ENCODE measurements at regions not wholly inside any gene's neighbourhood (a gene's known extent, or its start where the extent isn't known, plus 50 kb on each side); places are given as distances from the start of the nearest gene placed in this dataset.

- Histone ChIP-seq H3K4ac (ENCODE audit: low read depth, low read length) (no peak overlapping the region), H3K9ac (ENCODE audit: low read length) (no peak overlapping the region), H4K5ac (ENCODE audit: low read length) (no peak overlapping the region), H3K27me3 (ENCODE audit: insufficient read depth, low read length, poor library complexity) (no peaks in the 10 kb centered on the region), H3K23ac (ENCODE audit: low read length) (no peak overlapping the region), H3K79me2 (ENCODE audit: control insufficient read depth, insufficient read depth, low read length) (no peaks in the 10 kb centered on the region), H3K79me1 (ENCODE audit: low read length) (no peaks in the 10 kb centered on the region), H3K4me3 (ENCODE audit: low read length) (no peak overlapping the region), H3K18ac (ENCODE audit: low read length) (no peak overlapping the region), H2AK5ac (ENCODE audit: low read length) (no peak overlapping the region), H3K4me1 (ENCODE audit: control insufficient read depth, low read depth, low read length) (no peaks in the 10 kb centered on the region), H3K27ac (ENCODE audit: low read depth, low read length) (no peak overlapping the region), H2BK120ac (ENCODE audit: low read depth, low read length) (no peak overlapping the region), H3K36me3 (ENCODE audit: control insufficient read depth, insufficient read depth, low read length) (no peaks in the 10 kb centered on the region), H2BK15ac (replicated peaks; ENCODE audit: low read depth) (no peak overlapping the region), H3K4me2 (ENCODE audit: low read length) (no peak overlapping the region), H2BK5ac (ENCODE audit: low read length) (no peak overlapping the region), H4K8ac (ENCODE audit: low read depth, low read length) (no peak overlapping the region), H3K56ac (ENCODE audit: low read length) (no peak overlapping the region)
- no peak for DNase-seq
- no CpG with 5 or more reads among the region's 2 CpGs for WGBS (ENCODE audit: extremely low coverage, insufficient coverage, low lambda C conversion rate)
These were observed 817.8 kb downstream of the TUSC7 start for GRCh38 chr3:117527346-117527745.

GRCh38 chr3:117528688-117529087 is 819.1 kb downstream of the TUSC7 start:
- Histone ChIP-seq H3K79me2 (ENCODE audit: control insufficient read depth, insufficient read depth, low read length) (no peaks in the 10 kb centered on the region), H3K18ac (ENCODE audit: low read length) (no peak overlapping the region)
- no CpG with 5 or more reads among the region's 1 CpG for WGBS (ENCODE audit: extremely low coverage, insufficient coverage, low lambda C conversion rate)

DNA sequence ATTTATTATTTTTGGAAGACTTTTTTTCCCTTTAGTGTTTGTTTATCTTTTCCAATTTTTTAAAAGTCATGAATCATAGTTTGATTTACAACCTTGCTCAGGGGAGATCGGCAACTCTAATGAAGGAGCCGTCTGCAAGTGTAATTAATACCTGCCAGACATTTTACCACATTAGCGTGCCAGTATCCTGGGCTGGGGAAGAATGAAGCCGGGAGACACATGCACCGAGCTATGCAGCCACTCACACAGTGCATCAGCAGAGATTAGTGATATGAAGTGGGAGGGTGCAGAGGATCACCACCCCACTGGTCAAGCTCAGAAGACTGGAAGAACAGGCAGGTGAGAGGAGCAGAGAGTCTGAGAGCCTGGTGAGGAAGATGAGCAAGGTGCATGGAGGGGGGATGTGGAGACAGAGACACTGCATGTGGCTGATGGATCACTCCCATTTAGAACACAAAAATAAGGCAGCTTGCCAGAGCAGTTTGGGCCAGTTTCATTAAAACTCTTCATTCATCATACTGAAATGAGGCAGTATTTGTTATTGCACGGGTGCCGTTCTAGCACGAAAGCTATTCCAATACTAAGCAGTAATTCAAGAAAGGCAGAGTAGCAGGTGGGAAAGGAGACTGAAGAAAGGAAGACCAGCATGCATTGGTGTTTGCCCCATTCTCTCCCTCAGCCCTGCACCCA is 821.6 kb downstream of the TUSC7 start:
- H3K4me1 ChIP-seq (ENCODE audit: control insufficient read depth, low read depth, low read length): no peaks in the 10 kb centered on the region
- no peak overlapping the region for H3K23ac ChIP-seq (ENCODE audit: low read length)
- H3K36me3 ChIP-seq (ENCODE audit: control insufficient read depth, insufficient read depth, low read length): no peaks in the 10 kb centered on the region
- H2BK120ac ChIP-seq (ENCODE audit: low read depth, low read length): no peak overlapping the region
- H4K5ac ChIP-seq (ENCODE audit: low read length): no peak overlapping the region
- H2BK5ac ChIP-seq (ENCODE audit: low read length): no peak overlapping the region
- H3K27ac ChIP-seq (ENCODE audit: low read depth, low read length): no peak overlapping the region
- H3K79me1 ChIP-seq (ENCODE audit: low read length): no peaks in the 10 kb centered on the region
- H3K4ac ChIP-seq (ENCODE audit: low read depth, low read length): no peak overlapping the region
- H4K8ac ChIP-seq (ENCODE audit: low read depth, low read length): no peak overlapping the region
- H3K56ac ChIP-seq (ENCODE audit: low read length): no peak overlapping the region
- DNase-seq: no peak
- H3K18ac ChIP-seq (ENCODE audit: low read length): no peak overlapping the region
- no peak overlapping the region for H3K4me3 ChIP-seq (ENCODE audit: low read length)
- H3K9ac ChIP-seq (ENCODE audit: low read length): no peak overlapping the region
- H3K79me2 ChIP-seq (ENCODE audit: control insufficient read depth, insufficient read depth, low read length): no peaks in the 10 kb centered on the region
- H3K27me3 ChIP-seq (ENCODE audit: insufficient read depth, low read length, poor library complexity): no peaks in the 10 kb centered on the region
- no peak overlapping the region for H3K4me2 ChIP-seq (ENCODE audit: low read length)
- H2AK5ac ChIP-seq (ENCODE audit: low read length): no peak overlapping the region
- no peak overlapping the region for H2BK15ac ChIP-seq (replicated peaks; ENCODE audit: low read depth)
- no CpG with 5 or more reads among the region's 8 CpGs for WGBS (ENCODE audit: extremely low coverage, insufficient coverage, low lambda C conversion rate)

More at GRCh38 chr3:117528688-117529087, 819.1 kb downstream of the TUSC7 start:
- H3K36me3 ChIP-seq (ENCODE audit: control insufficient read depth, insufficient read depth, low read length): no peaks in the 10 kb centered on the region
- no peak overlapping the region for H3K56ac ChIP-seq (ENCODE audit: low read length)
- H2BK5ac ChIP-seq (ENCODE audit: low read length): no peak overlapping the region
- H4K8ac ChIP-seq (ENCODE audit: low read depth, low read length): no peak overlapping the region
- H3K4me3 ChIP-seq (ENCODE audit: low read length): no peak overlapping the region
- no peak for DNase-seq
- no peak overlapping the region for H2BK15ac ChIP-seq (replicated peaks; ENCODE audit: low read depth)
- no peak overlapping the region for H3K27ac ChIP-seq (ENCODE audit: low read depth, low read length)
- H3K27me3 ChIP-seq (ENCODE audit: insufficient read depth, low read length, poor library complexity): no peaks in the 10 kb centered on the region
- no peaks in the 10 kb centered on the region for H3K79me1 ChIP-seq (ENCODE audit: low read length)
- no peak overlapping the region for H3K23ac ChIP-seq (ENCODE audit: low read length)
- no peak overlapping the region for H3K4me2 ChIP-seq (ENCODE audit: low read length)
- no peak overlapping the region for H3K4ac ChIP-seq (ENCODE audit: low read depth, low read length)
- no peak overlapping the region for H2AK5ac ChIP-seq (ENCODE audit: low read length)
- no peak overlapping the region for H4K5ac ChIP-seq (ENCODE audit: low read length)
- H3K9ac ChIP-seq (ENCODE audit: low read length): no peak overlapping the region
- no peak overlapping the region for H2BK120ac ChIP-seq (ENCODE audit: low read depth, low read length)
- H3K4me1 ChIP-seq (ENCODE audit: control insufficient read depth, low read depth, low read length): no peaks in the 10 kb centered on the region

- Histone ChIP-seq H4K5ac (ENCODE audit: low read length) (no peak overlapping the region), H2BK15ac (replicated peaks; ENCODE audit: low read depth) (no peak overlapping the region), H3K23ac (ENCODE audit: low read length) (no peak overlapping the region), H3K9ac (ENCODE audit: low read length) (no peak overlapping the region), H4K8ac (ENCODE audit: low read depth, low read length) (no peak overlapping the region), H3K27me3 (ENCODE audit: insufficient read depth, low read length, poor library complexity) (no peaks in the 10 kb centered on the region), H3K27ac (ENCODE audit: low read depth, low read length) (no peak overlapping the region), H2BK5ac (ENCODE audit: low read length) (no peak overlapping the region), H3K56ac (ENCODE audit: low read length) (no peak overlapping the region), H3K4me1 (ENCODE audit: control insufficient read depth, low read depth, low read length) (no peaks in the 10 kb centered on the region), H2BK120ac (ENCODE audit: low read depth, low read length) (no peak overlapping the region), H2AK5ac (ENCODE audit: low read length) (no peak overlapping the region), H3K18ac (ENCODE audit: low read length) (no peak overlapping the region), H3K79me2 (ENCODE audit: control insufficient read depth, insufficient read depth, low read length) (no peaks in the 10 kb centered on the region), H3K36me3 (ENCODE audit: control insufficient read depth, insufficient read depth, low read length) (no peaks in the 10 kb centered on the region), H3K79me1 (ENCODE audit: low read length) (no peaks in the 10 kb centered on the region), H3K4me3 (ENCODE audit: low read length) (no peak overlapping the region), H3K4me2 (ENCODE audit: low read length) (no peak overlapping the region), H3K4ac (ENCODE audit: low read depth, low read length) (no peak overlapping the region)
- WGBS (ENCODE audit: extremely low coverage, insufficient coverage, low lambda C conversion rate): no CpG with 5 or more reads among the region's 8 CpGs
- DNase-seq: no peak
These were observed 822.7 kb downstream of the TUSC7 start for GRCh38 chr3:117532268-117532667.

- Histone ChIP-seq H3K4me2 (ENCODE audit: low read length) (no peak overlapping the region), H3K4ac (ENCODE audit: low read depth, low read length) (no peak overlapping the region), H3K79me2 (ENCODE audit: control insufficient read depth, insufficient read depth, low read length) (no peaks in the 10 kb centered on the region), H3K36me3 (ENCODE audit: control insufficient read depth, insufficient read depth, low read length) (no peaks in the 10 kb centered on the region), H2BK5ac (ENCODE audit: low read length) (no peak overlapping the region), H3K79me1 (ENCODE audit: low read length) (no peaks in the 10 kb centered on the region), H3K4me3 (ENCODE audit: low read length) (no peak overlapping the region), H3K27me3 (ENCODE audit: insufficient read depth, low read length, poor library complexity) (no peaks in the 10 kb centered on the region), H4K5ac (ENCODE audit: low read length) (no peak overlapping the region), H3K27ac (ENCODE audit: low read depth, low read length) (no peak overlapping the region), H3K18ac (ENCODE audit: low read length) (no peak overlapping the region), H3K9ac (ENCODE audit: low read length) (no peak overlapping the region), H3K4me1 (ENCODE audit: control insufficient read depth, low read depth, low read length) (no peaks in the 10 kb centered on the region), H3K23ac (ENCODE audit: low read length) (no peak overlapping the region), H4K8ac (ENCODE audit: low read depth, low read length) (no peak overlapping the region), H3K56ac (ENCODE audit: low read length) (no peak overlapping the region), H2BK120ac (ENCODE audit: low read depth, low read length) (no peak overlapping the region), H2BK15ac (replicated peaks; ENCODE audit: low read depth) (no peak overlapping the region), H2AK5ac (ENCODE audit: low read length) (no peak overlapping the region)
- WGBS (ENCODE audit: extremely low coverage, insufficient coverage, low lambda C conversion rate): no CpG with 5 or more reads among the region's 1 CpG
- no peak for DNase-seq
These were observed 824.6 kb downstream of the TUSC7 start for GRCh38 chr3:117534138-117534537.

GRCh38 chr3:117536006-117536405 is 826.4 kb downstream of the TUSC7 start:
- Histone ChIP-seq H3K18ac (ENCODE audit: low read length) (no peak overlapping the region), H2BK15ac (replicated peaks; ENCODE audit: low read depth) (no peak overlapping the region), H3K79me1 (ENCODE audit: low read length) (no peaks in the 10 kb centered on the region), H2BK5ac (ENCODE audit: low read length) (no peak overlapping the region), H4K8ac (ENCODE audit: low read depth, low read length) (no peak overlapping the region), H2BK120ac (ENCODE audit: low read depth, low read length) (no peak overlapping the region), H3K56ac (ENCODE audit: low read length) (no peak overlapping the region), H3K4me2 (ENCODE audit: low read length) (no peak overlapping the region), H3K23ac (ENCODE audit: low read length) (no peak overlapping the region), H3K4me3 (ENCODE audit: low read length) (no peak overlapping the region), H2AK5ac (ENCODE audit: low read length) (no peak overlapping the region), H3K27me3 (ENCODE audit: insufficient read depth, low read length, poor library complexity) (no peaks in the 10 kb centered on the region), H3K36me3 (ENCODE audit: control insufficient read depth, insufficient read depth, low read length) (no peaks in the 10 kb centered on the region), H3K4ac (ENCODE audit: low read depth, low read length) (no peak overlapping the region), H4K5ac (ENCODE audit: low read length) (no peak overlapping the region), H3K79me2 (ENCODE audit: control insufficient read depth, insufficient read depth, low read length) (no peaks in the 10 kb centered on the region), H3K4me1 (ENCODE audit: control insufficient read depth, low read depth, low read length) (no peaks in the 10 kb centered on the region), H3K27ac (ENCODE audit: low read depth, low read length) (no peak overlapping the region), H3K9ac (ENCODE audit: low read length) (no peak overlapping the region)
- no peak for DNase-seq
- no CpG with 5 or more reads among the region's 4 CpGs for WGBS (ENCODE audit: extremely low coverage, insufficient coverage, low lambda C conversion rate)

Data from mesendoderm (in vitro differentiated cells).